ENCODE measurements at regions not wholly inside any gene's neighbourhood (a gene's known extent, or its start where the extent isn't known, plus 50 kb on each side); places are given as distances from the start of the nearest gene placed in this dataset.

DNA sequence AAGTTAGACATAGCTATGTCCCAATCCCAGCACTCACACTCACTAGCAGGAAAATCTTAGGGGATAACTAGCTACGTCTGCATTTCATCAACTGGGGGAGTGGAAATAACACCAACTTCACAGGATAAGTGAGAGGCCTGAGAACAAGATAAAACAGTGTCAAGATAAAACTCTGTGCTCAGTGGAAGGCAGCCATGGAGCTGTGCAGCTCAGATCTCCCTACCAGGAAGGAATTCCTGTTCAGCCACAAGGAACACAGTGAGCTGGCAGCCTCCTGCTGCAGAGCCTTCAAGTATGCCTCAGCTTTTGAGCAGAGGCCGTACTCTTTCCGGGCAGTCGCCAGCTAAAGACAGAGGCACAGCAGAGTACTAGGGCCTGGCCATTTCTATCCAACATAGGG lies 115.8 kb upstream of the TOPAZ1 start:
- Histone ChIP-seq H3K4ac (ENCODE audit: low read depth, low read length) (no peak overlapping the region), H3K4me2 (ENCODE audit: insufficient read depth, insufficient read length, low read length) (no peak overlapping the region), H2BK12ac (ENCODE audit: insufficient read length, low read depth, low read length) (no peak overlapping the region), H3K56ac (ENCODE audit: insufficient read length, low read depth, low read length) (no peak overlapping the region), H2AFZ (ENCODE audit: low read length) (no peak overlapping the region), H3K18ac (ENCODE audit: insufficient read length, low read depth, low read length) (peak overlapping the region; percentile 42), H2BK120ac (ENCODE audit: low read depth, low read length, poor library complexity, severe bottlenecking) (no peak overlapping the region), H3K9ac (ENCODE audit: extremely low read depth, insufficient read length, low read length) (no peak overlapping the region), H2BK15ac (ENCODE audit: low read depth, low read length) (no peak overlapping the region), H3K23me2 (ENCODE audit: insufficient read length, low read depth, low read length, poor library complexity, severe bottlenecking) (no peaks in the 10 kb centered on the region), H2BK20ac (ENCODE audit: low read depth, low read length, poor library complexity, severe bottlenecking) (no peak overlapping the region), H3K27ac (ENCODE audit: insufficient read length, low read depth, low read length) (no peak overlapping the region), H3K23ac (ENCODE audit: insufficient read length, low read depth, low read length) (no peak overlapping the region), H4K8ac (replicated peaks; ENCODE audit: insufficient read length, low read depth, low read length) (no peak overlapping the region), H3T11ph (ENCODE audit: low read length) (no peak overlapping the region), H3K27me3 (ENCODE audit: insufficient read depth, low read length) (no peaks in the 10 kb centered on the region; the same call in 1 of the 2 replicates), H3K4me1 (ENCODE audit: insufficient read depth, low read length) (no peaks in the 10 kb centered on the region; the same call in 1 of the 2 replicates), H3K79me1 (ENCODE audit: insufficient read depth, low read depth, low read length, poor library complexity, severe bottlenecking) (no peaks in the 10 kb centered on the region), H3K9me3 (ENCODE audit: control insufficient read depth, low read depth, low read length) (no peaks in the 10 kb centered on the region), H4K91ac (ENCODE audit: insufficient read length, low read depth, low read length) (no peak overlapping the region), H4K20me1 (ENCODE audit: control insufficient read depth, insufficient read depth, insufficient read length) (no peaks in the 10 kb centered on the region), H3K79me2 (ENCODE audit: insufficient read depth, low read length) (no peaks in the 10 kb centered on the region), H2AK5ac (ENCODE audit: insufficient read length, low read length) (no peak overlapping the region), H2BK5ac (ENCODE audit: insufficient read length, low read length) (no peak overlapping the region), H3K14ac (ENCODE audit: insufficient read depth, low read length) (no peak overlapping the region), H4K5ac (ENCODE audit: insufficient read length, low read depth, low read length) (no peak overlapping the region)
- Mint-ChIP-seq H3K4me3 (no peak overlapping the region), H3K4me1 (peaks cover 25 to 27% of the 10 kb centered on the region in 2 experiments), H3K27me3 (ENCODE audit: low read depth) (peaks cover 4% of the 10 kb centered on the region), H3K27ac (no peak overlapping the region), H3K9me3 (no peaks in the 10 kb centered on the region; a peak in 1 of 5 replicates), H3K36me3 (ENCODE audit: insufficient read depth in 1 of 3, low read depth in 3 of 3) (no peaks in the 10 kb centered on the region)
- no peak for TF ChIP-seq CTCF (conservative IDR thresholded peaks at IDR 0.05)
- WGBS (ENCODE audit: extremely low coverage, insufficient read length, low lambda C conversion rate) = no CpG with 5 or more reads among the region's 4 CpGs
- no peak for DNase-seq

Data from H9 (cell line).